ENCODE measurements at regions not wholly inside any gene's neighbourhood (a gene's known extent, or its start where the extent isn't known, plus 50 kb on each side); places are given as distances from the start of the nearest gene placed in this dataset.
A peak's percentile ranks its signal among the peaks of the same experiment; 100 is the strongest.

DNA sequence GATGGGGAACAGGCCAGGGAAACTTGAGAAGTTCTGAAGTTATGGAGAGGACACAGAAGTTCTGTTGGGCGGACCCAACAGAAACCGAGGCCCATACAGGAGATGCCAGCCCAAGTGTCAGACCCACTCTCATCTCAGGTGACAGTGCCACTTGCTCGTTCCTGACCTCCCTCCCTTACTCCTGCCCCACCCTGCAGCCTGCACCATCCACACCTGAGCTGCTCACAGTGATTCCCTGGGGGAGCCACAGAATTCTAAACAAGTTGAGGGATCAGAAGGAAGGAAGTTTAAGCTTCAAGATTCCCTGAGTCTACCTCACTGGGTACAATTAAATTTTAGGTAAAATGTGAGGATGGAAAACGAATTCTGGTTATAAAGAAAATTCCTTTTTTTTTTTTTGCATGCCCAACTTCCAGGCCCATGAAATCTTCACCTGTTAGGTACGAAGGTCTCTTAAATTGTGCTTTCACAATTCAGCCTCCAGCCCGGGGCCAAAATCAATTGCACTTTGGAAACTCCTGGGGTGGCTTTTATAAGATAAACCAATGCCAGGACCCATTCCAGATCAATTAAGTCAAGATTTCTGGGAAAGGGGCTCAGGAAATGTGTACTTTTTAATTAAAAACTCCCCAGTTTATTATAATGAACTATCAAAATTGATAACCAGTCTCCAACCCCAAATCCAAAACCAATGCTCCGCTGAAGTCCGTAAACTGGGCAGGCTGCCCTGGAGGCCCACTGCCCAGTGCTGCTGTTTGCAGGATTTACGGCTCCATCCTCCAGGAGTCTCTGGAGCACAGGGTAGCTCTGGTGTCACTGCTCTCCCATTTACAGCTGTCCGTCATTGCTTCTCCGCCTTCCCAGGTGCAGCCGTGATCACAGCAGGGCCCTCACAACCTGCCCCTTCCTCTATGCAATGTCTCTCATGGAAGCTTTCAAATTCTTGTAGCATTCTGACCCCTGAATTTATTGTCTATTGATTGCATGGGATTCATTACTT, 643.5 kb downstream of the UQCRFS1 start:
- Mint-ChIP-seq H3K9me3 (no peaks in the 10 kb centered on the region), H3K4me3 (no peak overlapping the region), H3K27me3 (ENCODE audit: low read depth, poor library complexity) (peaks cover 7% of the 10 kb centered on the region), H3K27ac (no peak overlapping the region), H3K4me1 (peaks cover 22% of the 10 kb centered on the region), H3K36me3 (ENCODE audit: low read depth) (no peaks in the 10 kb centered on the region)
- peak; percentile 18 for DNase-seq
- no peak for TF ChIP-seq CTCF (IDR thresholded peaks at IDR 0.05)

DNA sequence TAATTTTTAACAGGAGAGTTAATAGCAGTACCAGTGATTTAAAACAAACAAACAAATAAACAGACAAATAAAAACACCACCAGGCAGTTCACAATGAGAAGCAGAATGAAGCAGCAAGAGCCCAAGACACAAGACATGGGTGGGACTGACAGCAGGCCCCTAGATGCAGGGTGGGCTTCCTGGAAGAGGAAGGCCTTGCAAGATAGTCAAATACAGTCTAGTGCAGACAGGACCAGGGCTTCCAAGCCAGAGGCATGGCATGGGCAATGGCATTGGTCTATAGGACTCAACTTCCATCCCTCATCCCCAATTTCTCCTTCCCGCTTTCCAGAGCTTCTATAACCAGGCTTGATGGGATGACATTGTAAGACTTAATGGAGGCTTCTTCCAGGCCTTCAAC, 645.1 kb downstream of the UQCRFS1 start:
- Mint-ChIP-seq H3K4me1 (peaks cover 22% of the 10 kb centered on the region), H3K36me3 (ENCODE audit: low read depth) (no peaks in the 10 kb centered on the region), H3K27ac (no peak overlapping the region), H3K27me3 (ENCODE audit: low read depth, poor library complexity) (peaks cover 7% of the 10 kb centered on the region), H3K9me3 (peaks cover 2% of the 10 kb centered on the region), H3K4me3 (no peak overlapping the region)
- TF ChIP-seq CTCF (IDR thresholded peaks at IDR 0.05): no peak
- no peak for DNase-seq

- Mint-ChIP-seq H3K27ac (no peak overlapping the region), H3K36me3 (ENCODE audit: low read depth) (no peaks in the 10 kb centered on the region), H3K27me3 (ENCODE audit: low read depth, poor library complexity) (peaks cover 11% of the 10 kb centered on the region), H3K4me3 (no peak overlapping the region), H3K9me3 (peaks cover 6% of the 10 kb centered on the region), H3K4me1 (peaks cover 25% of the 10 kb centered on the region)
- no peak for TF ChIP-seq CTCF (IDR thresholded peaks at IDR 0.05)
- DNase-seq: no peak
Measured at GRCh38 chr19:28563964-28564921, 648.7 kb downstream of the UQCRFS1 start.

GRCh38 chr19:28560786-28561185, 652.2 kb downstream of the UQCRFS1 start:
- Mint-ChIP-seq H3K36me3 (ENCODE audit: low read depth) (no peaks in the 10 kb centered on the region), H3K4me3 (no peak overlapping the region), H3K4me1 (peaks cover 17% of the 10 kb centered on the region), H3K27me3 (ENCODE audit: low read depth, poor library complexity) (peaks cover 11% of the 10 kb centered on the region), H3K9me3 (peaks cover 6% of the 10 kb centered on the region), H3K27ac (no peak overlapping the region)
- DNase-seq: no peak
- TF ChIP-seq CTCF (IDR thresholded peaks at IDR 0.05): no peak

DNA sequence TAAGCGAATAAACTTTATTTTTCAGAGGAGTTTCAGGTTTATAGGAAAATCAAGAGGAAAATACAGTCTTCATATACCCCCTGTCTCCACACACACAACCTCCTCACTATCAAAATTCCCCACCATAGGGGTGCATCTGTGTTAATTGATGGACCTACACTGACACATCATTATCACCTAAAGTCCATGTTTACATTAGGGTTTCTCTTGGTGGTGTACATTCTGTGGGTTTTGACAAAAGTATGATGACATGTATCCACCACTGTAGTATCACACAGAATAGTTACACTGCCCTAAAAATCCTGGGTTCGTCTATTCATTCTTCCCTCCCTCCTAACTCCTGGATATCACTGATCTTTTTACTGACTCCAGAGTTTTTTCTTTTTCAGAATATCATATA, 654.2 kb downstream of the UQCRFS1 start:
- TF ChIP-seq CTCF (IDR thresholded peaks at IDR 0.05): no peak
- peaks cover 4% of the 10 kb centered on the region for H3K27me3 Mint-ChIP-seq (ENCODE audit: low read depth, poor library complexity)
- no peak overlapping the region for H3K4me3 Mint-ChIP-seq
- H3K27ac Mint-ChIP-seq: no peak overlapping the region
- no peak for DNase-seq
- peaks cover 6% of the 10 kb centered on the region for H3K9me3 Mint-ChIP-seq
- H3K4me1 Mint-ChIP-seq: peaks cover 11% of the 10 kb centered on the region
- no peaks in the 10 kb centered on the region for H3K36me3 Mint-ChIP-seq (ENCODE audit: low read depth)
